ENCODE measurements at regions not wholly inside any gene's neighbourhood (a gene's known extent, or its start where the extent isn't known, plus 50 kb on each side); places are given as distances from the start of the nearest gene placed in this dataset.
"Not testable (repeated sequence)": the region's sequence is repeated elsewhere in the genome, so short reads cannot be mapped to it uniquely, and the experiment has no call there.

GRCh38 chrX:137646472-137646871 is 80.5 kb downstream of the ZIC3 start:
- DNase-seq = no peak

GRCh38 chrX:137651647-137652046 is 85.7 kb downstream of the ZIC3 start:
- no peak for DNase-seq

GRCh38 chrX:137652086-137652485 is 86.2 kb downstream of the ZIC3 start:
- DNase-seq = no peak

GRCh38 chrX:137654481-137654880 is 88.6 kb downstream of the ZIC3 start:
- no peak for DNase-seq

- no peak for DNase-seq
Observed at GRCh38 chrX:137667776-137668175, 101.8 kb downstream of the ZIC3 start.

GRCh38 chrX:137684591-137684990 is 118.7 kb downstream of the ZIC3 start:
- DNase-seq = no peak

- no peak for DNase-seq
Observed at GRCh38 chrX:137695417-137695816, 129.5 kb downstream of the ZIC3 start.

GRCh38 chrX:137707348-137707747 is 141.4 kb downstream of the ZIC3 start:
- no peak for DNase-seq

- no peak for DNase-seq
Observed at GRCh38 chrX:137742846-137743245, 176.9 kb downstream of the ZIC3 start.

GRCh38 chrX:137743414-137743813 is 177.5 kb downstream of the ZIC3 start:
- DNase-seq = no peak

- no peak for DNase-seq
Observed at GRCh38 chrX:137746289-137746688, 180.4 kb downstream of the ZIC3 start.

- no peak for DNase-seq
Observed at GRCh38 chrX:137747244-137748043, 181.5 kb downstream of the ZIC3 start.

GRCh38 chrX:137748827-137749226 is 182.9 kb downstream of the ZIC3 start:
- DNase-seq = no peak

GRCh38 chrX:137749246-137749645 is 183.3 kb downstream of the ZIC3 start:
- DNase-seq = no peak

- no peak for DNase-seq
Observed at GRCh38 chrX:137771537-137771936, 205.6 kb downstream of the ZIC3 start.

- DNase-seq = no peak
Observed at GRCh38 chrX:137792214-137792613, 226.3 kb downstream of the ZIC3 start.

- DNase-seq = not testable (repeated sequence)
Observed at GRCh38 chrX:137797926-137798325, 232.0 kb downstream of the ZIC3 start.

- DNase-seq = no peak
Observed at GRCh38 chrX:137823257-137823656, 257.3 kb downstream of the ZIC3 start.

- DNase-seq = no peak
Observed at GRCh38 chrX:137847376-137847775, 281.4 kb downstream of the ZIC3 start.

GRCh38 chrX:137848266-137848905 is 282.5 kb downstream of the ZIC3 start:
- DNase-seq = no peak

GRCh38 chrX:137852502-137852901 is 286.6 kb downstream of the ZIC3 start:
- no peak for DNase-seq

GRCh38 chrX:137855490-137855889 is 289.6 kb downstream of the ZIC3 start:
- no peak for DNase-seq

GRCh38 chrX:137858106-137858505 is 292.2 kb downstream of the ZIC3 start:
- DNase-seq = no peak

GRCh38 chrX:137878401-137878800 is 312.5 kb downstream of the ZIC3 start:
- no peak for DNase-seq

- DNase-seq = no peak
Observed at GRCh38 chrX:137882960-137883359, 317.0 kb downstream of the ZIC3 start.

All from NCI-H1694 (cell line).